MG63 (cell line): ENCODE measurements at regions not wholly inside any gene's neighbourhood (a gene's known extent, or its start where the extent isn't known, plus 50 kb on each side); places are given as distances from the start of the nearest gene placed in this dataset.

Experiments
- DNase-seq: peaks from one replicate; pipeline ENCODE4 v3.0.0-alpha.2; 2020
- H3K27me3 ChIP-seq: fragments of 250-450 bp; sonication (Bioruptor Pico); 2 replicates; pipeline ENCODE4 v1.5.1; 2020; ENCODE audit warnings: mild to moderate bottlenecking, moderate library complexity
- H3K36me3 ChIP-seq: fragments of 250-450 bp; sonication (Bioruptor Pico); 2 replicates; pipeline ENCODE4 v1.5.1; 2020; ENCODE audit warnings: mild to moderate bottlenecking, moderate library complexity
- H3K4me3 ChIP-seq: fragments of 250-450 bp; sonication (Bioruptor Pico); 2 replicates; pipeline ENCODE4 v1.5.1; 2020; ENCODE audit warnings: mild to moderate bottlenecking, moderate library complexity
- H3K9me3 ChIP-seq: fragments of 250-450 bp; sonication (Bioruptor Pico); 2 replicates; pipeline ENCODE4 v1.5.1; 2020; ENCODE audit warnings: mild to moderate bottlenecking, moderate library complexity

GRCh38 chr7:389911-390601 is 100.1 kb downstream of the FOXL3 start:
- H3K9me3 ChIP-seq, result 0 out of 2 replicates have a peak, but pooled peaks cover 3% of the 10 kb centered on the region
- H3K36me3 ChIP-seq, result no peaks in the 10 kb centered on the region
- no peaks in the 10 kb centered on the region for H3K27me3 ChIP-seq
- H3K4me3 ChIP-seq, result no peak overlapping the region
- no peak for DNase-seq

- DNase-seq, result no peak
- no peak overlapping the region for H3K4me3 ChIP-seq
- H3K9me3 ChIP-seq, result peaks cover 7% of the 10 kb centered on the region; the same call in 1 of the 2 replicates
- H3K36me3 ChIP-seq, result no peaks in the 10 kb centered on the region
- H3K27me3 ChIP-seq, result no peaks in the 10 kb centered on the region
These were observed 100.9 kb downstream of the FOXL3 start for GRCh38 chr7:390761-391410.

DNA sequence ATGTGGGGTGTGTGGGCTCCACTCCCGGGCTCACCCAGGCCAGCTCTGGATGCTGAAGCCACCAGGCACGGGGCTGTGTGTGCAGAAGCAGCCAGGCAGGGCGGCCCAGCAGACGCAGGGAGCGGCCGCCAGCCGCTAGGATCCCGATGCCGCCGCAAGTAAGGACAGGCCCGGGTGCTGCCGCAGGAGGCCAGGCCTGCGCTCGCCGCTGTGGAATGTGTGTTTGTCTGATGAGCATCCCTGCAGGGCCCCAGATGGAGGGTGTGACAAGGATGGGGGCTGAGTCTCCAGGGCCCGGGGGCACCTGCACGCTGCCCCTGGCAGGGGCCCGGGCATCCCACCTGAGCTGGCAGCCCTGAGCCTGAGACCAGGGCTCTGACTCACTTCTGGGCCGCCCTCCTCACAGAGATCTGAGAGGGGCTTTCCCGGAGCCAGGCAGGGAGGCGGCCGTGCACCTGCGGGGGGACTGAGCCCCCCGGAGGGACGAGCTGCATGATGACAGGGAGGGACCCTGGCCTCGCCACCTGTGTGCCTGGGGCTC is 101.5 kb downstream of the FOXL3 start:
- Histone ChIP-seq H3K36me3 (no peaks in the 10 kb centered on the region), H3K9me3 (peaks cover 7% of the 10 kb centered on the region; the same call in 1 of the 2 replicates), H3K27me3 (no peaks in the 10 kb centered on the region), H3K4me3 (no peak overlapping the region)
- DNase-seq, result no peak

GRCh38 chr7:391961-392524 is 102.1 kb downstream of the FOXL3 start:
- no peaks in the 10 kb centered on the region for H3K36me3 ChIP-seq
- no peak overlapping the region for H3K4me3 ChIP-seq
- H3K27me3 ChIP-seq, result no peaks in the 10 kb centered on the region
- H3K9me3 ChIP-seq, result peaks cover 7% of the 10 kb centered on the region; the same call in 1 of the 2 replicates
- no peak for DNase-seq

DNA sequence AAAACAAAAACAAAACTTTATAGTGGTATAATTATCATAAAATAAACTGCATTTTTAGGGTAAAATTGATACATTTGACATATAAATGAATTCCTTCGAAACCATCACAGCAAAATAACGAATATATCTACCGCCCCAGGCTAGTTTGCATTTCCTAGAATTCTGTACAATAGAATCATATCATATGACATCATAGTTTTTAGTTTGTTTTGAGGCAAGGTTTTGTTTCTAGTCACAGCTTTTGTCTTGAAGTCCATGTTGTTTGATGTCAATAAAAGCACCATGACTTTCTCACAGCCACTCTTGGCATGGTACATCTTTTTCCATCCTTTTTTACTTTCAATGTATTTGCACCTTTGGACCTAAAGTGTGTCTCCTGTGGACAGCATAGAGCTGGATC is 102.9 kb downstream of the FOXL3 start:
- no peak overlapping the region for H3K4me3 ChIP-seq
- peaks cover 7% of the 10 kb centered on the region; the same call in 1 of the 2 replicates for H3K9me3 ChIP-seq
- no peaks in the 10 kb centered on the region for H3K27me3 ChIP-seq
- DNase-seq, result no peak
- H3K36me3 ChIP-seq, result no peaks in the 10 kb centered on the region

GRCh38 chr7:395643-396042 is 105.7 kb downstream of the FOXL3 start:
- no peaks in the 10 kb centered on the region for H3K27me3 ChIP-seq
- H3K36me3 ChIP-seq, result no peaks in the 10 kb centered on the region
- DNase-seq, result no peak
- no peak overlapping the region for H3K4me3 ChIP-seq
- peaks cover 14% of the 10 kb centered on the region; the same call in 1 of the 2 replicates for H3K9me3 ChIP-seq

- DNase-seq, result no peak
- H3K9me3 ChIP-seq, result peaks cover 12% of the 10 kb centered on the region; the same call in 1 of the 2 replicates
- H3K36me3 ChIP-seq, result no peaks in the 10 kb centered on the region
- H3K27me3 ChIP-seq, result no peaks in the 10 kb centered on the region
- no peak overlapping the region for H3K4me3 ChIP-seq
These were observed 108.9 kb downstream of the FOXL3 start for GRCh38 chr7:398888-399287.

- H3K27me3 ChIP-seq, result peaks cover 13% of the 10 kb centered on the region
- DNase-seq, result no peak
- H3K9me3 ChIP-seq, result peaks cover 7% of the 10 kb centered on the region; the same call in 1 of the 2 replicates
- no peaks in the 10 kb centered on the region for H3K36me3 ChIP-seq
- no peak overlapping the region for H3K4me3 ChIP-seq
These were observed 111.0 kb downstream of the FOXL3 start for GRCh38 chr7:400901-401485.

DNA sequence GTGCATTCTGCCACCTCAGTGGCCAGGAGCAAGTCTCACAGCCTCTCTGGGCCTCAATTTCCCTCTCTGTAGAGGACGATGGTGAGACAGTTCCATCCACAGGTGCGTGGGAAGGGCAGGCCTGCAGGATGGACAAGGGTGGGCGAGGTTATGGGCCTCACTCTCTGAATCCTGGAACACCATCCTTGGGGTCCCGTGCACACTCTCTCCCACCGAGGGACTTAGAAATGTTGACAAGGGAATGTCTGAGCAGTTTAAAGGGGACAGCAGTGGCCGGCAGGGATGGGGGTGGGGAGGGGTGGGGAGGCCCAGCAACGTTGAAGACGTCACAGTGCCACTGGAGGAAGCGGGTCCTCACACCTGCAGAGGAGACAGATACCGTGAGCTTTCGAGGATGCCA is 111.5 kb downstream of the FOXL3 start:
- H3K9me3 ChIP-seq, result peaks cover 7% of the 10 kb centered on the region; the same call in 1 of the 2 replicates

DNA sequence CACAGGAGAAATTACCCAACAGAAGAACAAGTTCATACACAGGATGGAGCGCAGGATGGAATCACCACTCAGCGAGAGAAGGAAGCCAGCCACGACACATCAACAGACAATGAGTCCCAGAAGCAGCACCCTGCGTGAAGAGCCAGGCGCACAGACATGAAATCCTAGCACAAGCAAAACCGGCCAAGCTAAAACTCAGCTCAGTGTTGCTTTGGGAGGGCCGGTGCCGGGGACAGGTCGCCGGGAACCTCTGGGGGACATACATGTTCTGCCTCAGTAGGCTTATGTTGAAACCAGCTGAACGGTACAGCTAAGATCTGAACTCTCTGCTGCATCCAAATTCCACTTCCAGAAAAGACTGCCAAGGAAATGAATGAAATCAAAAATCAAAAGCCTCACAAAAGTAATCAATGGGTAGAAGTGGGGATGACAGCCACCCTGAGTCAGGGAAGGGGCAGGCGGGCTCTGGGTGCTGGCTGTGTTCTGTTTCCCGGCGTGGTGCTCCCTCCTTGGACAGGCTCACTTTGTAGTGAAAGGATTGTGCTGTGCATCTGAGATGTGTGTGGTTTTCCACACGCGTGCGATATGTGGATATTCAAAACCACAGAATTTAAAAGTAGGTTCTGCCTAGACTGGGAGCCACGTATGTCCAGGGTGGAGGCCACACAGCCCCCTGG is 114.7 kb downstream of the PDGFA start:
- H3K27me3 ChIP-seq, result peaks cover 27% of the 10 kb centered on the region

More for the DNA sequence above, 111.5 kb downstream of the FOXL3 start:
- no peak overlapping the region for H3K4me3 ChIP-seq
- DNase-seq, result no peak
- no peaks in the 10 kb centered on the region for H3K36me3 ChIP-seq
- peaks cover 18% of the 10 kb centered on the region for H3K27me3 ChIP-seq

GRCh38 chr7:405489-406211 is 114.0 kb downstream of the PDGFA start:
- H3K36me3 ChIP-seq, result no peaks in the 10 kb centered on the region
- H3K27me3 ChIP-seq, result peaks cover 27% of the 10 kb centered on the region
- no peak overlapping the region for H3K4me3 ChIP-seq
- DNase-seq, result no peak
- no peaks in the 10 kb centered on the region for H3K9me3 ChIP-seq

More for the DNA sequence above, 114.7 kb downstream of the PDGFA start:
- no peak for DNase-seq
- Histone ChIP-seq H3K36me3 (no peaks in the 10 kb centered on the region), H3K9me3 (no peaks in the 10 kb centered on the region), H3K4me3 (no peak overlapping the region)

DNA sequence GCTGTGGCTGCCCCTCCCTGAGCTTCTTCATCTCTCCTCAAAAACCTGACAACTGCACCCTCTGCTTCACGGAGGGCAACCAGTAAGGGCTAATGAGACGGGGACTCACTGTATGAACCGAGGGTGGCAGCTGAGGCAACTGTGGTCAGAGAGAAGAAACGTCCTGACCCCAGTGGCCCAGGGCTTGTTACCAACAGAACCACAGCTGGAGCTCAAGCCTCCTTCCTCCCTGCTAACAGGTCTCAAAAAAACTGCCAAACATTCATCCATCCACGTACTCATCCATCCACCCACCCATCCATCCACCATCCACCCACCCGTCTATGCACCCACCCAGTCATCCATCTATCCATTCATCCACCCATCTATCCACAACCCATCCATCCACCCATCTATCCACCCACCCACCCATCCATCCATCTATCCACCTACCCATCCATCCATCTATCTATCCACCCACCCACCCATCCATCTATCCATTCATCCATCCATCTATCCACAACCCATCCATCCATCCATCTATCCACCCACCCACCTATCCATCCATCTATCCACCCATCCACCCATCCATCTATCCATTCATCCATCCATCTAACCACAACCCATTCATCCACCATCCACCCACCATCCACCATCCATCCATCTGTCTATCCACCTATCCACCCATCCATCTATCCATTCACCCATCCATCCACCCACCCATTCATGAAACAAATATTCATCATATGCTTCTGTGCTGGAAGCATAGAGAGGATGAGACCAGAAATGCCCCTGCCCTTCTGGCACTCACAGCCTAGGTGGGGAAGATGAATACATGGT is 111.7 kb downstream of the PDGFA start:
- Histone ChIP-seq H3K36me3 (no peaks in the 10 kb centered on the region), H3K9me3 (no peaks in the 10 kb centered on the region), H3K27me3 (peaks cover 27% of the 10 kb centered on the region), H3K4me3 (no peak overlapping the region)
- no peak for DNase-seq

- Histone ChIP-seq H3K27me3 (peaks cover 27% of the 10 kb centered on the region), H3K9me3 (no peaks in the 10 kb centered on the region), H3K36me3 (no peaks in the 10 kb centered on the region), H3K4me3 (no peak overlapping the region)
- no peak for DNase-seq
These were observed 110.8 kb downstream of the PDGFA start for GRCh38 chr7:408751-409311.

GRCh38 chr7:409339-410281 is 110.0 kb downstream of the PDGFA start:
- Histone ChIP-seq H3K27me3 (peaks cover 27% of the 10 kb centered on the region), H3K4me3 (no peak overlapping the region), H3K9me3 (no peaks in the 10 kb centered on the region), H3K36me3 (no peaks in the 10 kb centered on the region)
- DNase-seq, result no peak
